GM06990 (cell line): ENCODE measurements at regions not wholly inside any gene's neighbourhood (a gene's known extent, or its start where the extent isn't known, plus 50 kb on each side); places are given as distances from the start of the nearest gene placed in this dataset.

Experiments used
- DNase-seq: peaks from one replicate; pipeline ENCODE4 v3.0.0-alpha.2; 2011; ENCODE audit not compliant: insufficient read length; ENCODE audit errors: extremely low read depth
- H3K27me3 ChIP-seq: replicated peaks from 2 replicates; pipeline ENCODE4 v1.6.0; 2011; ENCODE audit warnings: low read length; ENCODE audit not compliant: control insufficient read depth, insufficient read depth
- H3K36me3 ChIP-seq: 2 replicates; pipeline ENCODE4 v1.5.1; 2011; ENCODE audit warnings: low read length; ENCODE audit not compliant: control insufficient read depth, insufficient read depth
- H3K4me3 ChIP-seq: replicated peaks from 2 replicates; pipeline ENCODE4 v1.5.1; 2011; ENCODE audit warnings: low read depth, mild to moderate bottlenecking, control low read depth, low read length
- CTCF ChIP-seq: IDR thresholded peaks from 2 replicates; pipeline ENCODE4 v1.5.1; 2011; ENCODE audit warnings: low read length, control low read depth, mild to moderate bottlenecking, inconsistent platforms; ENCODE audit not compliant: insufficient read depth, poor library complexity, severe bottlenecking

GRCh38 chr1:30423570-30423969, 299.8 kb downstream of the MATN1 start:
- no peak for TF ChIP-seq CTCF
- Histone ChIP-seq H3K4me3 (no peak overlapping the region), H3K36me3 (no peaks in the 10 kb centered on the region), H3K27me3 (no peaks in the 10 kb centered on the region)
- no peak for DNase-seq

GRCh38 chr1:30422251-30422650, 301.1 kb downstream of the MATN1 start:
- no peaks in the 10 kb centered on the region for H3K36me3 ChIP-seq
- no peak for TF ChIP-seq CTCF

GRCh38 chr1:30420519-30421050, 302.8 kb downstream of the MATN1 start:
- no peak for DNase-seq
- TF ChIP-seq CTCF: no peak
- Histone ChIP-seq H3K36me3 (no peaks in the 10 kb centered on the region), H3K4me3 (no peak overlapping the region), H3K27me3 (no peaks in the 10 kb centered on the region)

More at GRCh38 chr1:30422251-30422650, 301.1 kb downstream of the MATN1 start:
- DNase-seq: no peak
- no peaks in the 10 kb centered on the region for H3K27me3 ChIP-seq
- no peak overlapping the region for H3K4me3 ChIP-seq

- Histone ChIP-seq H3K36me3 (no peaks in the 10 kb centered on the region), H3K4me3 (no peak overlapping the region), H3K27me3 (no peaks in the 10 kb centered on the region)
- TF ChIP-seq CTCF: no peak
- DNase-seq: no peak
These were observed 303.6 kb downstream of the MATN1 start for GRCh38 chr1:30419831-30420230.

- Histone ChIP-seq H3K27me3 (no peaks in the 10 kb centered on the region), H3K36me3 (no peaks in the 10 kb centered on the region), H3K4me3 (no peak overlapping the region)
- TF ChIP-seq CTCF: no peak
- no peak for DNase-seq
These were observed 304.3 kb downstream of the MATN1 start for GRCh38 chr1:30418939-30419720.
